HEK293T (cell line): ENCODE measurements at regions not wholly inside any gene's neighbourhood (a gene's known extent, or its start where the extent isn't known, plus 50 kb on each side); places are given as distances from the start of the nearest gene placed in this dataset.

ENCODE experiments used
- CTCF ChIA-PET: fragments of 350-600 bp; formaldehyde crosslinking; extraction: SDS; loops from one replicate; lab custom pipeline; 2021; ENCODE audit warnings: antibody characterized with exemption, inconsistent platforms; lab: Yijun Ruan, JAX
- POLR2A ChIA-PET: fragments of 350-600 bp; formaldehyde crosslinking; extraction: SDS; loops from one replicate; lab custom pipeline; 2020; ENCODE audit warnings: antibody characterized with exemption, inconsistent platforms; lab: Yijun Ruan, JAX
- DNase-seq: peaks from one replicate; pipeline ENCODE4 v3.0.0; 2012; ENCODE audit warnings: mixed read lengths; ENCODE audit errors: extremely low spot score
- ARNT ChIP-seq: fragments of 450-650 bp; IDR thresholded peaks from 2 replicates; pipeline ENCODE4 v1.6.1; 2017; ENCODE audit warnings: mild to moderate bottlenecking
- BHLHE40 ChIP-seq: fragments of 450-650 bp; IDR thresholded peaks from 2 replicates; pipeline ENCODE4 v1.6.1; 2016; ENCODE audit warnings: mild to moderate bottlenecking, moderate library complexity, borderline replicate concordance
- CTBP1 ChIP-seq: fragments of 450-650 bp; IDR thresholded peaks from 2 replicates; pipeline ENCODE4 v1.6.1; 2016; ENCODE audit warnings: borderline replicate concordance
- ELF4 ChIP-seq: fragments of 450-650 bp; IDR thresholded peaks from 2 replicates; pipeline ENCODE4 v1.6.1; 2017; ENCODE audit warnings: antibody characterized with exemption
- FOXA1 ChIP-seq: fragments of 450-650 bp; IDR thresholded peaks from 2 replicates; pipeline ENCODE4 v1.6.1; 2016; ENCODE audit warnings: mild to moderate bottlenecking
- FOXK2 ChIP-seq: fragments of 450-650 bp; IDR thresholded peaks from 2 replicates; pipeline ENCODE4 v1.6.1; 2016; ENCODE audit warnings: mild to moderate bottlenecking
- FOXM1 ChIP-seq: fragments of 450-650 bp; IDR thresholded peaks from 2 replicates; pipeline ENCODE4 v1.6.1; 2017; ENCODE audit warnings: mild to moderate bottlenecking, borderline replicate concordance
- HDGF ChIP-seq: fragments of 450-650 bp; IDR thresholded peaks from 2 replicates; pipeline ENCODE4 v1.6.1; 2017; ENCODE audit warnings: antibody characterized with exemption, borderline replicate concordance
- L3MBTL2 ChIP-seq: fragments of 450-650 bp; conservative IDR thresholded peaks from 2 replicates; pipeline ENCODE4 v1.6.1; 2016; ENCODE audit warnings: mild to moderate bottlenecking
- LEF1 ChIP-seq: fragments of 450-650 bp; IDR thresholded peaks from 2 replicates; pipeline ENCODE4 v1.6.1; 2017; ENCODE audit warnings: mild to moderate bottlenecking, borderline replicate concordance
- NFRKB ChIP-seq: fragments of 450-650 bp; IDR thresholded peaks from 2 replicates; pipeline ENCODE4 v1.6.1; 2016; ENCODE audit warnings: mild to moderate bottlenecking, moderate library complexity
- PKNOX1 ChIP-seq: fragments of 450-650 bp; IDR thresholded peaks from 2 replicates; pipeline ENCODE4 v1.6.1; 2016
- SP1 ChIP-seq: fragments of 450-650 bp; IDR thresholded peaks from 2 replicates; pipeline ENCODE4 v1.6.1; 2017
- SUZ12 ChIP-seq: fragments of 450-650 bp; IDR thresholded peaks from 2 replicates; pipeline ENCODE4 v1.6.1; 2016; ENCODE audit warnings: mild to moderate bottlenecking
- TARDBP ChIP-seq: fragments of 450-650 bp; IDR thresholded peaks from 2 replicates; pipeline ENCODE4 v1.6.1; 2016
- ZNF384 ChIP-seq: fragments of 450-650 bp; IDR thresholded peaks from 2 replicates; pipeline ENCODE4 v1.6.1; 2016

GRCh38 chr7:153641199-153641598, 411.0 kb upstream of the DPP6 start:
- TF ChIP-seq PKNOX1 (no peak), FOXK2 (no peak), NFRKB (no peak), LEF1 (no peak), FOXM1 (no peak), TARDBP (no peak), SP1 (no peak), SUZ12 (no peak), CTBP1 (no peak), ELF4 (no peak), L3MBTL2 (no peak), ZNF384 (no peak)
- ChIA-PET CTCF (no interaction called here), POLR2A (no interaction called here)
- no peak for DNase-seq

GRCh38 chr7:153642989-153643388, 409.2 kb upstream of the DPP6 start:
- CTCF ChIA-PET: interaction anchor here (0.5 kb wide), 1 partner anchor 51 kb away, joined by 5 read pairs; no protein-coding TSS in a partner anchor
- no peak for TF ChIP-seq ZNF384
- no peak for TF ChIP-seq FOXK2
- no peak for TF ChIP-seq FOXA1
- TF ChIP-seq SP1: no peak
- no peak for TF ChIP-seq PKNOX1
- no peak for TF ChIP-seq NFRKB
- no peak for TF ChIP-seq ARNT
- no peak for TF ChIP-seq L3MBTL2
- no peak for TF ChIP-seq LEF1
- no peak for TF ChIP-seq CTBP1
- TF ChIP-seq FOXM1: no peak
- no peak for TF ChIP-seq TARDBP
- TF ChIP-seq HDGF: no peak
- no peak for TF ChIP-seq ELF4
- no peak for TF ChIP-seq SUZ12
- TF ChIP-seq BHLHE40: no peak
- no peak for DNase-seq
- POLR2A ChIA-PET: no interaction called here

- POLR2A ChIA-PET: no interaction called here
- no peak for TF ChIP-seq NFRKB
- TF ChIP-seq LEF1: no peak
- no peak for TF ChIP-seq ARNT
- no peak for TF ChIP-seq FOXM1
- no peak for TF ChIP-seq ELF4
- TF ChIP-seq FOXA1: no peak
- TF ChIP-seq SUZ12: no peak
- no peak for TF ChIP-seq HDGF
- TF ChIP-seq BHLHE40: no peak
Observed at GRCh38 chr7:153657182-153657800, 394.9 kb upstream of the DPP6 start.

GRCh38 chr7:153675131-153675530, 377.1 kb upstream of the DPP6 start:
- TF ChIP-seq ZNF384 (no peak), ELF4 (no peak), SP1 (no peak), NFRKB (no peak), FOXM1 (no peak), CTBP1 (no peak), PKNOX1 (no peak), L3MBTL2 (no peak), LEF1 (no peak), FOXK2 (no peak), ARNT (no peak), TARDBP (no peak), BHLHE40 (no peak), HDGF (no peak), SUZ12 (no peak), FOXA1 (no peak)
- no peak for DNase-seq
- POLR2A ChIA-PET: no interaction called here
- CTCF ChIA-PET: no interaction called here

More at GRCh38 chr7:153657182-153657800, 394.9 kb upstream of the DPP6 start:
- DNase-seq: no peak
- CTCF ChIA-PET: no interaction called here

GRCh38 chr7:153682628-153683027, 369.6 kb upstream of the DPP6 start:
- TF ChIP-seq ELF4 (no peak), HDGF (no peak), LEF1 (no peak), FOXA1 (no peak), NFRKB (no peak), ARNT (no peak), L3MBTL2 (no peak), FOXK2 (no peak), ZNF384 (no peak), BHLHE40 (no peak), SUZ12 (no peak), TARDBP (no peak), SP1 (no peak), CTBP1 (no peak), FOXM1 (no peak)
- no peak for DNase-seq
- ChIA-PET CTCF (no interaction called here), POLR2A (no interaction called here)

- CTCF ChIA-PET: no interaction called here
- TF ChIP-seq LEF1 (no peak), L3MBTL2 (no peak), FOXA1 (no peak), SP1 (no peak), ZNF384 (no peak), CTBP1 (no peak), PKNOX1 (no peak), TARDBP (no peak), BHLHE40 (no peak), NFRKB (no peak), HDGF (no peak), FOXM1 (no peak), SUZ12 (no peak), ARNT (no peak), FOXK2 (no peak)
- DNase-seq: no peak
- POLR2A ChIA-PET: no interaction called here
Observed at GRCh38 chr7:153696242-153696641, 356.0 kb upstream of the DPP6 start.
